Hippocampal formation (tissue), 2 donors: ENCODE measurements at regions not wholly inside any gene's neighbourhood (a gene's known extent, or its start where the extent isn't known, plus 50 kb on each side); places are given as distances from the start of the nearest gene placed in this dataset.
"Not testable (repeated sequence)": the region's sequence is repeated elsewhere in the genome, so short reads cannot be mapped to it uniquely, and the experiment has no call there.

Experiments used
- DNase-seq, 2 donors: peaks; one replicate each; lab custom pipeline; 2025; lab: John Stamatoyannopoulos, UW

DNA sequence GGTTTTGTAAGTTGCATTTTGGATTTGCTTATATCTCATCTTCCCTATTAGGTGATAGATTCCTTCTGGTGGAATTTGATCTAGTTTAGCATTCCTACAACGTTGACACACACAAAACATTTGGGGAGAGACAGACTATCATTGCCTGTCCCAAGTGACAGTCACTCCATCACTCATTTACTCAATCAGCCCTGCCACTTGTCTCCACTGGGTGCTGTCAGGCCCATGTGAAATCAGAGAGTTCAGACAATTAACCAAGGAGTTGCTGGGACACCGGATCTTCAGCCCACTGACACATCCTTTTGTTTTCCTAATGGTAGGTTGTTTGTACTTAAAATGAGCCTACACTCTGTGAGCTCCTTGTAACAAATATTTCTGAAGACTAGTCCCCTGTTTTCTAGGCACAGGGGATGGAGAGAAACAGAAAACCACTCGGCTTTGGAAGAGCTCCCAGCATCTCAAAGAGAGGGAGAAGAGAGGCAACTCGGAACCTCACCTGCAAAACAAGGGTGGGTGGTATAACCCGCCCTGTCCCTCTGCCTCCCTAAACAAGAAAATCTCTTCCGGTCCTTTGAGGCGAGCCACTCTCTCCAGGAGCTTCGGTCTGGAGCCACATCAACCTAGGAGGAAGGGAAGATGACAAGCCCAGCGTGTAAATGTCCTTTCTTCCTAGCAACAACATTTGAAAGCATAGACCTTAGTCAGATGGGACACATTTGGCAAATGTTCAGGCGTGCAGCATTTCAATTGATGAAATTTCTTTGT lies 440.9 kb upstream of the KLF12 start:
- DNase-seq, result peak in 1 of 2 donors; percentile 17

DNA sequence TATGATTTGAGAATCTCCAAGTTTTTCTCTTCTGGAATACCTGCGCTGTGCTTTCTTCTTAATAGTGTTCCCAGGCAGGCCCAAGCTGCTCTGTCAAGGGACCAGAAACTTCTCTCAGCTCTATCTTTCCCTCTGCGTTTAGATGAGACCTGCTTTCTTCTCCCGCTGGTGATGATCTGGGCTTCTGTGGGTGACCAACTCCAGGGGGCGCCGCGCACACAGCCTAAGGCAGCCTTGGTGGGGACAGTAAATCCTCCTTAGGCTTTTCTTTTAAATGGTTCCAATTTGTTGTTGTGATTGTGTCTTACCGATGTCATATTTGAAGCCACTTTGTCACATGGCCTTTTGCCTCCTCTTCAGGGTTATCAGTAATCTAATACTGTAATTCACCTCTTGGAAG lies 439.4 kb upstream of the KLF12 start:
- no peak for DNase-seq

DNA sequence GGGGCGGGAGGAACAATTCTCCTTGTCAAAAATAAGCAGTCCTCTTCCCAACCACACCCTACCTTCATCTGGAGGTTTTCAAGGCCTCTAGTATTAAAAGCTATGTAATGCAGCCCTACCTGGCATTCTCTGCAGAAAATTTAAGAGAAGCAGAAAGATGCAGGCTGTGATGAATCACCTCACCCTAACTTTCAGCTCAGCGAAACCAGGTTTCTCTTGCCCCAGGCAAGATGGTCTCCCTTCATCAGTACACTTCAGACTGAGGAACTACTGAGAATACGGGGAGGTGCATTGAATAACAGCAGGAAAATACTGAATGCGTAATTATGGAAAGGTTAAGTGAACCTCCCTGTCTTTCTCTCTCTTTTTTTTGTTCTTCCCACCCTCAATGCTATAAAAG lies 437.6 kb upstream of the KLF12 start:
- no peak for DNase-seq

DNA sequence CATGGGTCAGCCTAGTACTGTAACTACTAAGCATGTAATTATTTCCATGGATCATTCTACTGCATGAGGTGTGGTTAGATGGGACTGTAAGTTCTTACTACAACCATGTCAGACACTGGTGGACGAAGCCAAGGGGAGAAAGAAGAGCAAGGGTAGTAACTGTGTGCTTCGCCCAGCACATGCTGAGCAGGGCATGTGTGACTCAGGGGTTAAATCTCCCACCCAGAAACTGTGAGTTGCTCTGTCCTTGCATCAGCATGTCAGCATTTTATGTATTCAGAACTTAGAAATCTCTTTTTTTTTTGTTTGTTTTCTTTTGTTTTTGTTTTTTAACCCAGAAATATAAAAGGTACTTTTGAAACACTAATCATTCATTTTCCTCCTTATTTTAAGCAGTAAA lies 436.6 kb upstream of the KLF12 start:
- no peak for DNase-seq

DNA sequence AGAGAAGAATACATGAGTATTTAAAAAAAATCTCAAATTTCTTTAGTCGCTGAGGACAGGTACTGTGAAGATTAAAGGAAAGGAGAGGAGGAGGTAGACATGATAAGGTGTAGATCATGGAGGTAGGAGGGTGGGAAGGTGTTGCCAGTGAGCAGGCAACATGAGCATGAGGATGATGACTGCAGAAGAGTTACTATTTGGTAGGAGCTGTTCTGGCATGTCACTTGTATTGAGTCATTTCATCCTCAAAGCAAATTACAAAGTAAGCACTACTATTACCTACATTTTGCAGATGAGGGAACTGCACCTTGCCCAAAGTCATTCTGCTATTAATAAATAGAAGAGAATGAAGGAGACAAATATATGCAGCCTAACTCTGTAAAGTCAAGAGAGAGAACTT lies 435.8 kb upstream of the KLF12 start:
- no peak for DNase-seq

DNA sequence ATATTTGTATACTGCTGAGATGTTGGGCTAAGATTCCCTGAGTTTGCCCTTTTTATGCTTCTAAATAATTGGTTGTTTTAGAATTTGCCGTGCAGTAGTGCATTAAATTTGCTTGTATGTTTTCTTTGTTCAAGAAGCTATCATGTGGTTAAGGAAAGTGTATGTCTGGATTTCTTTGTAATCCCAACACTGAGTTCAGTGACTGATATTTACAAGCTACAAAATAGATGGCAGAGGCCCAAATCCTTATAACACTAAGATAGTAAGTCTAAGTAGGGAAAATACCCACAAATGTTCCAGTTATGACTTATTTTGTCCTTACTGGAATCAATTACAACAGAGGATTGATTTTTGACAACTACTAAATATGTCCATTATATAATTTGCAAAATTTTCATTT lies 435.0 kb upstream of the KLF12 start:
- no peak for DNase-seq

DNA sequence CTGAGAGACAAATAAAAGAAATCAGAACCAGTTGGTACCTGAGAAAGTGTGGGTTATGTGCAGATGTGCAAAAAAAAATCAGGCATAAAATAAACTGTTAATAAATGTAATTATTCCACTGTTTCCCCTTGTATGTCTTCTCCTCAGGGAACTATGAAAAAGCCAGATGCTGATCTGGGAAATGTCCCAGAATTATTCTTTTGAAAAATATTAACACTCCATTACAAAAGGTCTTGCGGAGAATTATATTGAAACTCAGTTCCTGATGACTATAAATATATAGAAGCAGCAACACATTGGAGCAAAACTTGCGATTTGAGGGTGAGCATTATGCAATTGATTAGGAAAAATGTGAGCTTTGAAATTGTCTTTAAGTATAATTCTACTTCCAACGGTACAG lies 433.3 kb upstream of the KLF12 start:
- no peak for DNase-seq

DNA sequence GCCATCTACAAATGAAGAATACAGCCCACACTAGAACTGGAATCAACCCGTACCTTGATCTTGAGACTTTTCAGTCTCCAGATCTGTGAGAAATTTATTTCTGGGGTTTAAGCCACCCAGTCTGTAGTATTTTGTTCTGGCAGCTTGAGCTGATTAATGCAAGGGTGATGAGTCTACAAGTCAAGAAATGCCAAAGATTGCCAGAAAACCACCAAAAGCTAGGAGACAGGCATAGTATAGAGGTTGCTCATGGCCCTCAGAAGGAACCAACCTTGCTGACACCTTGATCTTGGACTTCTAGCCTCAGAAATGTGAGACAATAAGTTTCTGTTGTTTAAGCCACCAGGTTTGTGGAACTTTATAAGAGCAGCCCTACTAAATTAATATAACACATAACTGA lies 428.2 kb upstream of the KLF12 start:
- DNase-seq, result no peak

DNA sequence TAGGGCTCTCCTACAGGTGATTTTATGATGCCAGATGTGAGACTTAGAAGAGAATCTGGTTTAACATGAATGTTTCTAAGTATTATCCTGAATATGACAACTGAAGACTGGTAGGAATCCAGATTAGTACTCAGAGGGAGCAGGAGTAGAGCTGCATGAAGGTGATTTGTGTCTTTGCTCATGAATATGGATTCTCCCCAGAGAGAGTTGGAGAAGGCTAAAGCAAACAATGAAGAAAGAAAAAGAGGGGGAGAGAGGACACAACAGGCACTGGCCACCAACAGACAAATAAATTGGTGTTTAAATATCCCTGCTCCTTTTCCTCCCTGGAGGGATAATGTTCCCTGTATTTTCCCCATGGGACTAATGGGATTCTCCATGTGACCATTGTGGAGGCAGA lies 427.0 kb upstream of the KLF12 start:
- no peak for DNase-seq

DNA sequence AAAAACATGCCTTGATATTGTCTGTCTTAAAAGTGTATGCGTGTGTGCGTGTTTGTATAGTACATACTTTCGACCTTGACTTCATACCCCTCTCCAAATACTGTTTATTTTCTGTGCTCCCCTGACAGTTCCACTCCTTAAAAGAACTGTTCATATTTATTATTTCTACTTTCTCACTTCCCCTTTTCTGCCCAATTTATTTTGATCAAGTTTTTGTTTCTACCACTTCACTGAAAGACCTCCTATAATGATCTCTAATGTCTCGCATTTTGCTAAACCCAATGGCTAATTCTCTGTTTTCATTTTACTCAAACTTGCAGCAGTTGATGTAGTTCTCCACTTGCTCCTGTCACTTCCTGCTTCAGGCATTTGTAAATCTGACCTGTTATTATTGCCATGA lies 426.1 kb upstream of the KLF12 start:
- no peak for DNase-seq

DNA sequence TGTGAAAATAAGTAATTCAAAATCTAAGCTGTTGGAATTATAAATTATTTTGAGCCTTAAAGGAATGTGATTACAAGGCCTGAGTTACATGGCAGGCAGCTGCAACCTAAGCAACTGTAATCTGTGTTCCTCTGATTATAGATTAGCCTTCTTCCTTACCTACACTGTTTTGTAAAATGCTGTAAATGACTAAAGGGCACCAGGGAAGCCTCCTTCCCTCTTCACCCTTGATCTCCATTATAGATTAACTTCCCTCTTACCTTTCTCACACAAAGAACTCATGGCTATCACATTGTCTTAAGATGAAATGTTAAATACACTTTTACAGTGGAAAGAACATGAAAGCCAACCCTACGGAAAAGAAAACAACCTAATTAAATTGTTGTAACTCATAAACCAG lies 423.7 kb upstream of the KLF12 start:
- DNase-seq, result no peak

DNA sequence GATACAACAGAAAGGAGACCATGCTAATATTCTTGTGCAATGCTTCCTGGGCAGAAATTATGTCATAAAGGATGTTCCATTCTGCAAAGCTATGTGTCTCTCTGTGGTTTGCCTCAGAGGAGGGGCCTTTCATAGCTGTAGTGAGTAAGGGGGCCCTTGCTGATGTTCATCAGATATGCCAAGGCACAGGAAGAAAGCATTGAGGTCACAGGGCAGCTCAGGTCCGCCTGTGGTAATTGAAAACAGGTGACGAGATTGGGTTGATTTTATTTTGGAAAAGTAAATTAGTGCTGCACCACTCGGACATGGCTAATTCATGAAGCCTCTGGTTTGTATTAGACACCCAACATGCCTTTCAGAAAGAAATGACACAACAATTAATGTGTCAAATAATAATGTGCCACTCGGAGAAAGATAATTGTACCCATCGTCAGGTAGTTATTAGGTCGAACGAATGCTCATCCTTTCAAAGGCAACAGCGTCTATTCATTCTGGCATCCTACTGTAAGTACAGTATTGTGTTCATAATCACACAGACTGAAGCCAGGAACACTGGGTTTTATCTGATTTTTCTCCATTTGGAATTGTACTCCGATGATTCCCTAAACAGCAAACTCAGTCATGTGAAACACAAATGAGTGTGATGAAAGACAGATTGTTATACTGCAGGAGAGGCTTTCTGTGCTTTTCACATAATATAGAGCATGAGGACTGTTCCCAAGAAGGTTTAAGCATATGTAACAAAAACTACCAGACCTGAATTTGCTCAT lies 421.6 kb upstream of the KLF12 start:
- no peak for DNase-seq

DNA sequence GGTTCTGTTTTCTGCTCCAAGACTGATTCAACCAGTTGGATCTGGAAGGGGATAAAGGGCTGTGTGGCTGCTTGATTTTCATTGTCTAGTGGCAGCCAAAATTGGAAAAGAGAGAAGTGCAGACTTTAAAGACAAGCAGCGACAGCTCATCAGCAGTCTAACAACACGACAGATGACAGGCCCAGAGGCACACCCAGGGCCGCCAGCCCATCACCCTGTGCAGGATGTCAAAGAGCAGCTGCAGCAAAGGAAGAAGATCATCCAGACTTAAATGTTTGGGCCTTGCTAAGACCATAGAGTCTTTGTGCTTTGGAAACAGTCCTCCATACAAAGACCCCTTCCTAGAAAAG lies 421.0 kb upstream of the KLF12 start:
- DNase-seq, result no peak

DNA sequence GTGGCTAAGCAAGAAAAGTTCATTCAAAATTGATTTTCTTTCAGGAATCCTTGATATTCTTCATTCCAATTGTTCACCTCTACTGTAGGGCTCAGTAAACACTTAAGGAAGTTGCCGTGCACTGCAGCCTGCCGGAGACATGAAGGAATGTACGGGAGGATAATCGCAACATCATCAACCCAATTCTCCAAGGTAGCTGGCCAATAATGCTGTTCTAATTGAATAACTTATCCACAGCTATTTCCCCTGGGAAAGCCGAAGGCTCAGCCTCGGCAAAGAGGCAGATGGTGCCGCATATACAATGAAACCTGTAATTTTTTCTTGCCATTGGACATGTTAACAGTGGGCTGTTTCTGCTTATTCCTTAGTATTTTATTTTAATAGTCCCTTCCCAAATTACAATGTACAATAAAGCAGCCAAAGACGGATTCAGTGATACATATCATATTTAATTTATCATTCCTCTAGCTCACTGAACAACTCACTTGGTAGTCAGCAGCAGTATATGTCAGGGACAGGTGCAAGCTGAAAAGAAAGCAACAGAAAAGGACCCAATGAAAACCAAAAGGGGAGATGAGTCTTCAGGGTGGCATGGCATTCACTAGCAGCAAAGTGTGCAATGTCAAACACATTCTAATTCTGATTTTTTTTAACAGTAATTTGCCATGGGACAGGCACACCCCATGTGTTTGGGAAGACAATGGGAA lies 420.5 kb upstream of the KLF12 start:
- DNase-seq, result no peak

DNA sequence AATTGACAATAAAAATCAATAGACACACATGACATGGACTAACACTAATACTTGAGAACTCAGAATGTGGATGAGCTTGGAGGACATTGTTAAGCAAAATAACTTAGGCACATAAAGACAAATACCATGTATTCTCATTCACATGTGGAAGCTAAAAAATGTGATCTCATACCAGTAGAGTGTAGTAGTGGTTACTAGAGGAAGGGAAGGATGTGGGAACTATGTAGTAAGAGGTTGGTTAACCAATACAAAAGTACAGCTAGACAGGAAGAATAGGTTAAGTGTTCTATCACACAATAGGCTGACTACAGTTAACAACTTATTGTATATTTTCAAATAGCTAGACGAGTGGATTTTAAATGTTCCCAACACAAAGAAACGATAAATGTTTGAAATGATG lies 415.8 kb upstream of the KLF12 start:
- no peak for DNase-seq

DNA sequence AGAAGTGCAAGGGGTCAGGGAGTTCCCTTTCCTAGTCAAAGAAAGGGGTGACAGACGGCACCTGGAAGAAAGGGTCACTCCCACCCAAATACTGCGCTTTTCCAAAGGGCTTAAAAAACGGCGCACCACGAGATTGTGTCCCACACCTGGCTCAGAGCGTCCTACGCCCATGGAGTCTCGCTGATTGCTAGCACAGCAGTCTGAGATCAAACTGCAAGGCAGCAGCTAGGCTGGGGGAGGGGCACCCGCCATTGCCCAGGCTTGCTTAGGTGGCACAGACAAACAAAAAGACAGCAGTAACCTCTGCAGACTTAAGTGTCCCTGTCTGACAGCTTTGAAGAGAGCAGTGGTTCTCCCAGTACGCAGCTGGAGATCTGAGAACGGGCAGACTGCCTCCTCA lies 402.4 kb upstream of the KLF12 start:
- not testable (repeated sequence) for DNase-seq

DNA sequence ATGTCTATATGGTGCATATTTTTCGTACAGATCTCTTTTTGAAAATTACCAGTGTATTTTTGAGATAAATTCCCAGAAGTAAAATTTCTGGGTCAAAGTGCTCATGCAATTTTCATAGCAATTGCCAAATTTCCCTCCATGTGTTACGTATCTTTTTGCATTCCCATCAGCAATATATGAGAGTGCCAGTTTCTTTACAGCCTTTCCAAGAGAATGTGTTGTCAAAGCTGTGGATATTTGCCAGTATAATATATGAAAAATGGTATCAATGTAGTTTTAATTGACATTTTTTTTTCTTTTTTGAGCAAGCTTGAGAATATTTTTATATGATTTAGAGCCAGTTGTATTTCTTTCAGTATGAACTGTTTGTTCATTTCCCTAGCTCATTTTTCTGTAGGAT lies 399.0 kb upstream of the KLF12 start:
- no peak for DNase-seq

DNA sequence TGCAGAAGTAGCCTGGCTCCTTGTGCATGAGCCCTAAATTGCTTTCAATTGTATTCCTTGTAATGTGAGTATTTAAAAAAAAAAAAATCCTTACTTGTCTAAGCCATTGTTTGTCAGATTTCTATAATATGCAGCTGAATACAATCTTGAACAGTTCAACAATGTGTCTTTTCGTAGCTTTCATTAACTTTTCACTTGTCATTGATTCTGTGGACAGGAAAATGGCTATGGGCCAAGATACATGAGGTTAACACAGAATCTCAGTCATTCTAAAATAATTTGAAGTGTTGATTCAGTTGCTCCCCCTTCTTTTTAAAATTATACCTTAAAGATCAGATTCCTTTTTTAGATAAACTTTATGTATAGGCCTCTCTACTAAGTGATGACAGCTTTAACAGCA lies 395.8 kb upstream of the KLF12 start:
- no peak for DNase-seq

DNA sequence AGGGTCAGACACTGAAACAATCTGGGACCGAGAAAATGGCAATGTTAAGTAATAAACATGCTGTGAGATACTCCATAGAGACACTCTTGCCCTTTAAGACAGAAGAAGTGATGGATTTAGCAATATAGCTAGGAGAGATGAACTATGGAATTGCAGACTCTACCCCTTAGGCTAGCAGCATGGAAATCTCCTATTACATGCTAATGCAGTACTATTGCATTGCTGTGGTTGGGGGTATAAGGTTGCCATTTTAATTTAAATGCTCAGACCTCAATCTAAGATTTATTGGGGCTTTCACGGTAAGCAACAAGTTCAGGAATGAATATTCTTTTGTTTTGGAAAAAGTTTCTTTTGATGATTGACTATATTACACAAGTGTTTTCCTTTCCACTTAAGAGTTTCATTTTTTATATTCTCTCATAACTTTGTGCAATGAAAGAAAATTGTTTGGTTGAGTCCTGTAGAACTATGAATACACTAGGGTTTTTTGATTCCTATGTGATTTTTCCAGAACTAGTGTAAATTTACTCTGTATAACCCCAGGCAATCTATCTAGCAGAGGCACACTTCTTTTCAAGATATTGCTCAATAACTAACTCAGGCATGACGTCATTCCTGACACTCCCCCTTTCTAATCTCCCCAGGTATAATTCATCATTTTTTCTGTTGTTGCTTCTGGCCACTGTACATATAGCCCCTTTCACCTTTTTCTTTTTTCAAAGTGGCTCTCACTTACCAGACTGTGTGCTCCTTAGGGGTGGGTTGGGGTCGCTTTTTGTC lies 394.7 kb upstream of the KLF12 start:
- no peak for DNase-seq

DNA sequence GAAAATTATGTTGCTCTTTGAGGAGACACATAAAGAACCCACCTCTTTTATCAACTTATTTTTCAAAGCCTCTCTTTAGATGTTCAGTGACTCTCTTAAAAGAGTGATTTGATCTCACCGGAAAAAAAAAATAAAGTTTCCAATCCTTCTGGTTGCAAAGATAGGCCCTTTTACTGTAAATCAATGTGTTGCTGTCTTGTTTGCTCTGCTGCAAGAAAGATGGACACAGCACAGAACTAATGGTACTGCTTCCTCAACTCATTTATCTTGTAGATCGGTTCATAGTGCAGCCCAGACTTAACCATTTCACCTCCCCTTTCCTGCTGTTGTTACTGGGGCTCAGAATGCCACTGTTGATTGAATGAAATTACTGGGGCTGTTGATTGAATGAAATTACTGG lies 388.9 kb upstream of the KLF12 start:
- no peak for DNase-seq

DNA sequence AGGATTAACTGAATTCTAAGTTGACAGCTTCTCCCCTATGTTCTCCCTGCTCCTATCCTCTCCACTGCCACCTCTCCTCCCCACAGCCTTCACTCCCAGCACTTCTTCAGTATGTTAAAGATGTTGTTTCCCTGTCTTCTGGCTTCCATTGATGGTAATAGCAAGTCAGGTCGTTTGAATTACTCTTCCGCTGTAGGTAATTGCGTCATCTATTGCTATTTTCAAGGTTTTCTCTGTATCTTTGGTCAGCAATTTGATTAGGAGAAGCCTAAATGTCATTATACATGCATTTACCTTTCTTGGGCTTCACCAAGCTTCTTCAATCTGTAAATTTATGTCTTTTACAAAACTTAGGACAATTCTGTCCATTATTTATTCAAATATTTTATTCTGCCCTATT lies 377.3 kb upstream of the KLF12 start:
- DNase-seq, result no peak

DNA sequence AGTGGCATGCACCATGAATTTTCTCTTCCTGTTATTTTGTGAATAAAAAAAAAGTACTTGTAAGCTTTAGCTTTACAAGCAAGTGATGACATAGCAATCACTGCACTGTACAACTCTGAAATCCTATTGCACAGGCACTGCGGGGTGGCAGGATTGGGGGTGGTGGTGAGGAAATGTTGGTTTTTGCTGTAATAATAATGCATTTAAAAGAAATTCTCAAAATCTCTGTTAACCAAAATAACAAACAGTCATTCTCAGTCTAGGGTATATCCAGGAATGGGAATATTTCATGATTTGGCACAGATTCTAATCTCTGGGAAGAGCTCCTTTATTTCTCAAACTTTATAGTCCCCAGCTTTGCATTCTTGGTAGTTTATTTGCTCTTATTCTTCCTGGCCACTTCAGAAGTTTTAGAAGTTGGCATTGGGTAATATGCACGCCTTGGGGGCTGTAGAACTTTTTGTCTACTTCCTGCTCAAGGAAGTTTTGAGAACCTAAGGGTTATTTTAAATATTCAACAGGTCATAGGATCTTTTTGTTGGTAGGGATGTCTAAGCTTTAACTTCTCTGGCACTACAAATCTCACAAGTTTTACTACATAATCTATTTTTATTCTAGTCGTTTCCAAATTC lies 353.0 kb upstream of the KLF12 start:
- DNase-seq, result no peak
